H1 (cell line): ENCODE measurements at regions not wholly inside any gene's neighbourhood (a gene's known extent, or its start where the extent isn't known, plus 50 kb on each side); places are given as distances from the start of the nearest gene placed in this dataset.

Experiments used
- EGR1 ChIP-seq: IDR thresholded peaks from 2 replicates; pipeline ENCODE4 v1.6.1; 2011; ENCODE audit warnings: low read depth, low read length, borderline replicate concordance
- MAFK ChIP-seq: IDR thresholded peaks from 2 replicates; pipeline ENCODE4 v1.6.1; 2012; ENCODE audit warnings: low read depth, mild to moderate bottlenecking, improper control_type of control experiment, low read length
- TAF7 ChIP-seq: optimal IDR thresholded peaks from 2 replicates; pipeline ENCODE3; 2011; ENCODE audit warnings: low read depth, mild to moderate bottlenecking, inconsistent platforms, low read length, moderate library complexity, borderline replicate concordance
- TF ChIP-seq, protein P1 (sequence below): fragments of 300-600 bp; sonication (generic); IDR thresholded peaks from 2 replicates; pipeline ENCODE4 v1.7.1; 2012; ENCODE audit warnings: low read length, moderate library complexity, mild to moderate bottlenecking, inconsistent platforms; ENCODE audit not compliant: insufficient replicate concordance

DNA sequence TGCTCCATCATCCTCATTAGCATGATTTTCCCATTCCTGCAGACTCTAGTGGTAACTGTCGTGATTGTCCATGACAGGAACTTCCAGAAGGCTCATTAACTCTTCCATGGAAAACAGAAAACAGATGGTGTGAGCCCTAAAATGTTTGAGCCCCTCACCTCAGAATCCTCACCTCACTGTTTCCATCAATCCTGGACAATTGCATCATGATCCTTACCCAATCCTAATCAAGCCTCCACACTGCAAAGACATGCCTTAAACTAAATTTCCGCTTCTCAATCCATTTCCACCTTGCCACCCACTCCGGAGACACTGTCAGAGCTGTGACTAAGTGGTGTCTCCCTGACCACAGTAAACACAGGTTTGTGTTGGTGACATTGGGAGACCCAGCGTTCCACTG, 311.0 kb upstream of the JARID2 start (continued):
- TF ChIP-seq, protein P1, sequence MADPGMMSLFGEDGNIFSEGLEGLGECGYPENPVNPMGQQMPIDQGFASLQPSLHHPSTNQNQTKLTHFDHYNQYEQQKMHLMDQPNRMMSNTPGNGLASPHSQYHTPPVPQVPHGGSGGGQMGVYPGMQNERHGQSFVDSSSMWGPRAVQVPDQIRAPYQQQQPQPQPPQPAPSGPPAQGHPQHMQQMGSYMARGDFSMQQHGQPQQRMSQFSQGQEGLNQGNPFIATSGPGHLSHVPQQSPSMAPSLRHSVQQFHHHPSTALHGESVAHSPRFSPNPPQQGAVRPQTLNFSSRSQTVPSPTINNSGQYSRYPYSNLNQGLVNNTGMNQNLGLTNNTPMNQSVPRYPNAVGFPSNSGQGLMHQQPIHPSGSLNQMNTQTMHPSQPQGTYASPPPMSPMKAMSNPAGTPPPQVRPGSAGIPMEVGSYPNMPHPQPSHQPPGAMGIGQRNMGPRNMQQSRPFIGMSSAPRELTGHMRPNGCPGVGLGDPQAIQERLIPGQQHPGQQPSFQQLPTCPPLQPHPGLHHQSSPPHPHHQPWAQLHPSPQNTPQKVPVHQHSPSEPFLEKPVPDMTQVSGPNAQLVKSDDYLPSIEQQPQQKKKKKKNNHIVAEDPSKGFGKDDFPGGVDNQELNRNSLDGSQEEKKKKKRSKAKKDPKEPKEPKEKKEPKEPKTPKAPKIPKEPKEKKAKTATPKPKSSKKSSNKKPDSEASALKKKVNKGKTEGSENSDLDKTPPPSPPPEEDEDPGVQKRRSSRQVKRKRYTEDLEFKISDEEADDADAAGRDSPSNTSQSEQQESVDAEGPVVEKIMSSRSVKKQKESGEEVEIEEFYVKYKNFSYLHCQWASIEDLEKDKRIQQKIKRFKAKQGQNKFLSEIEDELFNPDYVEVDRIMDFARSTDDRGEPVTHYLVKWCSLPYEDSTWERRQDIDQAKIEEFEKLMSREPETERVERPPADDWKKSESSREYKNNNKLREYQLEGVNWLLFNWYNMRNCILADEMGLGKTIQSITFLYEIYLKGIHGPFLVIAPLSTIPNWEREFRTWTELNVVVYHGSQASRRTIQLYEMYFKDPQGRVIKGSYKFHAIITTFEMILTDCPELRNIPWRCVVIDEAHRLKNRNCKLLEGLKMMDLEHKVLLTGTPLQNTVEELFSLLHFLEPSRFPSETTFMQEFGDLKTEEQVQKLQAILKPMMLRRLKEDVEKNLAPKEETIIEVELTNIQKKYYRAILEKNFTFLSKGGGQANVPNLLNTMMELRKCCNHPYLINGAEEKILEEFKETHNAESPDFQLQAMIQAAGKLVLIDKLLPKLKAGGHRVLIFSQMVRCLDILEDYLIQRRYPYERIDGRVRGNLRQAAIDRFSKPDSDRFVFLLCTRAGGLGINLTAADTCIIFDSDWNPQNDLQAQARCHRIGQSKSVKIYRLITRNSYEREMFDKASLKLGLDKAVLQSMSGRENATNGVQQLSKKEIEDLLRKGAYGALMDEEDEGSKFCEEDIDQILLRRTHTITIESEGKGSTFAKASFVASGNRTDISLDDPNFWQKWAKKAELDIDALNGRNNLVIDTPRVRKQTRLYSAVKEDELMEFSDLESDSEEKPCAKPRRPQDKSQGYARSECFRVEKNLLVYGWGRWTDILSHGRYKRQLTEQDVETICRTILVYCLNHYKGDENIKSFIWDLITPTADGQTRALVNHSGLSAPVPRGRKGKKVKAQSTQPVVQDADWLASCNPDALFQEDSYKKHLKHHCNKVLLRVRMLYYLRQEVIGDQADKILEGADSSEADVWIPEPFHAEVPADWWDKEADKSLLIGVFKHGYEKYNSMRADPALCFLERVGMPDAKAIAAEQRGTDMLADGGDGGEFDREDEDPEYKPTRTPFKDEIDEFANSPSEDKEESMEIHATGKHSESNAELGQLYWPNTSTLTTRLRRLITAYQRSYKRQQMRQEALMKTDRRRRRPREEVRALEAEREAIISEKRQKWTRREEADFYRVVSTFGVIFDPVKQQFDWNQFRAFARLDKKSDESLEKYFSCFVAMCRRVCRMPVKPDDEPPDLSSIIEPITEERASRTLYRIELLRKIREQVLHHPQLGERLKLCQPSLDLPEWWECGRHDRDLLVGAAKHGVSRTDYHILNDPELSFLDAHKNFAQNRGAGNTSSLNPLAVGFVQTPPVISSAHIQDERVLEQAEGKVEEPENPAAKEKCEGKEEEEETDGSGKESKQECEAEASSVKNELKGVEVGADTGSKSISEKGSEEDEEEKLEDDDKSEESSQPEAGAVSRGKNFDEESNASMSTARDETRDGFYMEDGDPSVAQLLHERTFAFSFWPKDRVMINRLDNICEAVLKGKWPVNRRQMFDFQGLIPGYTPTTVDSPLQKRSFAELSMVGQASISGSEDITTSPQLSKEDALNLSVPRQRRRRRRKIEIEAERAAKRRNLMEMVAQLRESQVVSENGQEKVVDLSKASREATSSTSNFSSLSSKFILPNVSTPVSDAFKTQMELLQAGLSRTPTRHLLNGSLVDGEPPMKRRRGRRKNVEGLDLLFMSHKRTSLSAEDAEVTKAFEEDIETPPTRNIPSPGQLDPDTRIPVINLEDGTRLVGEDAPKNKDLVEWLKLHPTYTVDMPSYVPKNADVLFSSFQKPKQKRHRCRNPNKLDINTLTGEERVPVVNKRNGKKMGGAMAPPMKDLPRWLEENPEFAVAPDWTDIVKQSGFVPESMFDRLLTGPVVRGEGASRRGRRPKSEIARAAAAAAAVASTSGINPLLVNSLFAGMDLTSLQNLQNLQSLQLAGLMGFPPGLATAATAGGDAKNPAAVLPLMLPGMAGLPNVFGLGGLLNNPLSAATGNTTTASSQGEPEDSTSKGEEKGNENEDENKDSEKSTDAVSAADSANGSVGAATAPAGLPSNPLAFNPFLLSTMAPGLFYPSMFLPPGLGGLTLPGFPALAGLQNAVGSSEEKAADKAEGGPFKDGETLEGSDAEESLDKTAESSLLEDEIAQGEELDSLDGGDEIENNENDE: no peak
- TF ChIP-seq MAFK (no peak), TAF7 (no peak), EGR1 (no peak)
